K562 (cell line): ENCODE measurements at regions not wholly inside any gene's neighbourhood (a gene's known extent, or its start where the extent isn't known, plus 50 kb on each side); places are given as distances from the start of the nearest gene placed in this dataset.
"Not testable (repeated sequence)": the region's sequence is repeated elsewhere in the genome, so short reads cannot be mapped to it uniquely, and the experiment has no call there.

Experiments
- ATAC-seq: fragments of 200-7000 bp; cut with Tn5 transposase; 3 replicates; pipeline ENCODE4 v1.9.1; 2020; ENCODE audit warnings: moderate library complexity
- BruUV-seq: library from RNA; stranded (reverse); fragments of 400-500 nt; replicated peaks from 2 replicates; lab custom pipeline; 2021; lab: Mats Ljungman, UMichigan
- CTCF ChIA-PET: fragments of 300-600 bp; formaldehyde crosslinking; extraction: SDS; loops from one replicate; lab custom pipeline; 2021; ENCODE audit warnings: low intra/inter-chr PET ratio; lab: Yijun Ruan, JAX
- POLR2A ChIA-PET: fragments of 300-600, 350-650 bp; sonication (Branson Sonifier 250); formaldehyde crosslinking; extraction: SDS; loops from one replicate; lab custom pipeline; 2021; ENCODE audit warnings: antibody characterized with exemption, inconsistent platforms; lab: Yijun Ruan, JAX
- DNase-seq, 4 experiments: peaks; one replicate each; pipeline versions ENCODE4 v3.0.0 to v3.0.0-alpha.2; 2011 to 2018; ENCODE audit warnings: low spot score in 3 of 4, mixed read lengths in 3 of 4; ENCODE audit errors: extremely low read depth in 1 of 4
- FAIRE-seq: peaks from 2 replicates; lab custom pipeline; 2011; peaks lifted over from hg19 to GRCh38; lab: Jason Lieb, UNC
- H2AFZ ChIP-seq: 2 replicates; pipeline ENCODE4 v1.6.0; 2011; ENCODE audit warnings: low read depth, low read length, control low read depth, inconsistent platforms
- H3K27ac ChIP-seq: fragments of 200-600 bp; 3 replicates; pipeline ENCODE4 v1.8.0; 2011; ENCODE audit warnings: low read depth, mild to moderate bottlenecking, control low read depth, inconsistent platforms, low read length, moderate library complexity, mixed read lengths; ENCODE audit errors: extremely low read depth
- H3K27me3 ChIP-seq, 2 experiments: fragments of 300-600 bp in 1 of 2; 2 replicates in 1 of 2; 3 replicates in 1 of 2; pipeline versions ENCODE4 v1.6.0 to v1.8.0; 2011; ENCODE audit warnings: inconsistent platforms in 2 of 2, low read length in 2 of 2, mild to moderate bottlenecking in 1 of 2, mixed read lengths in 1 of 2, moderate library complexity in 1 of 2; ENCODE audit not compliant: control insufficient read depth in 2 of 2, insufficient read depth in 2 of 2
- H3K36me3 ChIP-seq: fragments of 300-600 bp; 3 replicates; pipeline ENCODE4 v1.8.0; 2011; ENCODE audit warnings: mild to moderate bottlenecking, low read length, inconsistent platforms; ENCODE audit not compliant: control insufficient read depth, insufficient read depth
- H3K4me1 ChIP-seq, 2 experiments: fragments of 200-600 bp in 1 of 2; replicated peaks in 1 of 2; 2 replicates in 1 of 2; 3 replicates in 1 of 2; pipeline versions ENCODE4 v1.5.1 to v1.8.0; 2011; ENCODE audit warnings: inconsistent platforms in 2 of 2, low read length in 2 of 2, mild to moderate bottlenecking in 1 of 2, mixed read lengths in 1 of 2, moderate library complexity in 1 of 2; ENCODE audit not compliant: control insufficient read depth in 2 of 2, insufficient read depth in 2 of 2
- H3K4me2 ChIP-seq: 2 replicates; pipeline ENCODE4 v1.6.1; 2011; ENCODE audit warnings: low read length, control low read depth, inconsistent platforms, mixed read lengths; ENCODE audit not compliant: insufficient read depth
- H3K4me3 ChIP-seq: fragments of 200-600 bp; sonication (generic), shearing (Covaris generic); 2 replicates; pipeline ENCODE4 v1.5.1; 2016; ENCODE audit warnings: control low read depth, inconsistent platforms
- H3K79me2 ChIP-seq: fragments of 200-600 bp; 3 replicates; pipeline ENCODE4 v1.8.0; 2011; ENCODE audit warnings: low read length, inconsistent platforms; ENCODE audit not compliant: control insufficient read depth, insufficient read depth
- H3K9ac ChIP-seq, 2 experiments: 2 replicates each; pipeline versions ENCODE4 v1.6.0 to v1.6.1; 2011; ENCODE audit warnings: low read depth in 2 of 2, low read length in 2 of 2, control low read depth in 1 of 2, inconsistent platforms in 1 of 2, mild to moderate bottlenecking in 1 of 2, mixed read lengths in 1 of 2; ENCODE audit not compliant: insufficient read depth in 1 of 2
- H3K9me1 ChIP-seq: one replicate; pipeline ENCODE4 v1.6.0; 2011; ENCODE audit warnings: inconsistent platforms, mild to moderate bottlenecking, low read length, moderate library complexity; ENCODE audit not compliant: control insufficient read depth, insufficient read depth
- H3K9me3 ChIP-seq: replicated peaks from 2 replicates; pipeline ENCODE4 v1.5.1; 2011; ENCODE audit warnings: low read depth, low read length, inconsistent platforms; ENCODE audit not compliant: control insufficient read depth, insufficient read depth
- H4K20me1 ChIP-seq: replicated peaks from 2 replicates; pipeline ENCODE4 v1.6.1; 2011; ENCODE audit warnings: low read length, inconsistent platforms, mixed read lengths; ENCODE audit not compliant: control insufficient read depth, insufficient read depth
- GTF3C2 ChIP-seq: IDR thresholded peaks from 3 replicates; pipeline ENCODE4 v1.6.1; 2011; ENCODE audit warnings: borderline replicate concordance, mild to moderate bottlenecking, moderate library complexity; ENCODE audit not compliant: insufficient read length; ENCODE audit errors: extremely low read depth
- HNRNPL ChIP-seq: fragments of 200-400 bp; formaldehyde crosslinking; IDR thresholded peaks from 2 replicates; pipeline ENCODE4 v1.6.1; 2017; ENCODE audit warnings: low read depth, mild to moderate bottlenecking, low read length
- HSF4 ChIP-seq: fragments of 250-450 bp; sonication (Bioruptor Pico); IDR thresholded peaks from 2 replicates; pipeline ENCODE4 v2.1.2; 2022; ENCODE audit warnings: mild to moderate bottlenecking, moderate library complexity, borderline replicate concordance
- SAFB2 ChIP-seq: fragments of 200-400 bp; formaldehyde crosslinking; IDR thresholded peaks from 2 replicates; pipeline ENCODE4 v1.6.1; 2018; ENCODE audit warnings: borderline replicate concordance, low read length, low read depth, moderate library complexity; ENCODE audit not compliant: severe bottlenecking
- ZC3H11A ChIP-seq: IDR thresholded peaks from 2 replicates; pipeline ENCODE4 v1.6.1; 2012; ENCODE audit warnings: low read depth, low read length, improper control_type of control experiment
- ZNF592 ChIP-seq: fragments of 450-650 bp; IDR thresholded peaks from 2 replicates; pipeline ENCODE4 v1.6.1; 2017; ENCODE audit warnings: antibody characterized with exemption, mild to moderate bottlenecking
- WGBS: fragments of 100-300 bp; shearing (Covaris generic); methylation state at CpG from one replicate; pipeline ENCODE4 v1.1.6; 2016; ENCODE audit warnings: low coverage, mixed read lengths; ENCODE audit not compliant: insufficient coverage; ENCODE audit errors: missing lambda C conversion rate; 5-methylcytosine and 5-hydroxymethylcytosine counted together
- in situ Hi-C: fragments of 300-500 bp; cut with MboI; formaldehyde crosslinking; loops from 4 replicates; pipeline ENCODE4 v1.15.0; 2018; ENCODE audit warnings: inconsistent platforms, mixed read lengths
- intact Hi-C: fragments of 100-400 bp; cut with micrococcal nuclease; formaldehyde crosslinking; loops from 2 replicates; pipeline ENCODE4 v1.14.2; 2022

- TF ChIP-seq ZNF592 (no peak), HSF4 (CRISPR knock-in tag) (no peak), GTF3C2 (no peak), ZC3H11A (no peak), HNRNPL (no peak), SAFB2 (no peak)
- TF ChIP-seq, all 486 proteins: peak for 0
Observed at GRCh38 chr2:242017086-242017485, 147.6 kb downstream of the RTP5 start (continued).

- POLR2A ChIA-PET, H3K4me1 ChIP-seq, BruUV-seq, H3K4me2 ChIP-seq, DNase-seq, in situ Hi-C loops, FAIRE-seq, ATAC-seq, H4K20me1 ChIP-seq, H2AFZ ChIP-seq, H3K79me2 ChIP-seq, intact Hi-C loops, H3K9me1 ChIP-seq, H3K9me3 ChIP-seq, H3K9ac ChIP-seq, H3K36me3 ChIP-seq, H3K4me3 ChIP-seq, H3K27ac ChIP-seq, CTCF ChIA-PET: not testable (repeated sequence)
- peaks cover 5 to 54% of the 10 kb centered on the region in 2 experiments; a peak in 4 of 5 replicates for H3K27me3 ChIP-seq
- 7% methylated on average over 5 of the region's 10 CpGs for WGBS
Observed at GRCh38 chr2:242018416-242018815, 148.9 kb downstream of the RTP5 start.
